PC-3 (cell line): ENCODE measurements at regions not wholly inside any gene's neighbourhood (a gene's known extent, or its start where the extent isn't known, plus 50 kb on each side); places are given as distances from the start of the nearest gene placed in this dataset.

Experiments used
- ATAC-seq: fragments of 200-7000 bp; cut with Tn5 transposase; 2 replicates; pipeline ENCODE4 v1.9.1; 2020; ENCODE audit warnings: mild to moderate bottlenecking, moderate library complexity
- BruUV-seq: library from RNA; stranded (reverse); fragments of 400-500 nt; replicated peaks from 2 replicates; lab custom pipeline; 2021; lab: Mats Ljungman, UMichigan
- CTCF ChIA-PET: fragments of 300-600 bp; sonication (Branson Sonifier 250); formaldehyde crosslinking; loops from one replicate; lab custom pipeline; 2022; ENCODE audit warnings: antibody characterized with exemption; lab: Charles Lee
- POLR2A ChIA-PET: fragments of 300-600 bp; sonication (Branson Sonifier 250); formaldehyde crosslinking; loops from one replicate; lab custom pipeline; 2022; ENCODE audit warnings: antibody characterized with exemption; ENCODE audit not compliant: unreplicated experiment; lab: Charles Lee
- DNase-seq: peaks from one replicate; pipeline ENCODE4 v3.0.0-alpha.2; 2015
- H2AFZ ChIP-seq: fragments of 300-600 bp; sonication (generic); 2 replicates; pipeline ENCODE4 v1.6.0; 2016; ENCODE audit warnings: antibody characterized with exemption, low read length
- H3F3A ChIP-seq: fragments of 300-600 bp; sonication (generic); one replicate; pipeline ENCODE4 v1.6.0; 2017; ENCODE audit warnings: antibody characterized with exemption, low read length, control low read depth, mild to moderate bottlenecking; ENCODE audit not compliant: unreplicated experiment
- H3K27ac ChIP-seq: fragments of 300-600 bp; sonication (generic); 2 replicates; pipeline ENCODE4 v1.5.1; 2016; ENCODE audit warnings: mild to moderate bottlenecking, low read length
- H3K27me3 ChIP-seq: fragments of 300-600 bp; sonication (generic); 2 replicates; pipeline ENCODE4 v1.6.1; 2016; ENCODE audit warnings: low read length, mixed read lengths
- H3K36me3 ChIP-seq: fragments of 300-600 bp; sonication (generic); 2 replicates; pipeline ENCODE4 v1.6.1; 2016; ENCODE audit warnings: low read depth, mixed run types, low read length, mixed read lengths
- H3K4me1 ChIP-seq: fragments of 300-600 bp; sonication (generic); 2 replicates; pipeline ENCODE4 v1.5.1; 2016; ENCODE audit warnings: low read length; ENCODE audit not compliant: insufficient read depth
- H3K4me2 ChIP-seq: fragments of 300-600 bp; sonication (generic); 2 replicates; pipeline ENCODE4 v1.6.0; 2016; ENCODE audit warnings: low read length
- H3K4me3 ChIP-seq: fragments of 300-600 bp; sonication (generic); 2 replicates; pipeline ENCODE4 v1.5.1; 2016; ENCODE audit warnings: mild to moderate bottlenecking, low read length, mixed read lengths
- H3K79me2 ChIP-seq: fragments of 300-600 bp; sonication (generic); 2 replicates; pipeline ENCODE4 v1.6.1; 2017; ENCODE audit warnings: low read length, mixed read lengths
- H3K9ac ChIP-seq: fragments of 300-600 bp; sonication (generic); 2 replicates; pipeline ENCODE4 v1.6.0; 2016; ENCODE audit warnings: mild to moderate bottlenecking, low read length
- H3K9me2 ChIP-seq: fragments of 300-600 bp; sonication (generic); replicated peaks from 2 replicates; pipeline ENCODE4 v1.6.1; 2016; ENCODE audit warnings: mixed run types, low read length, mixed read lengths
- H3K9me3 ChIP-seq: fragments of 300-600 bp; sonication (generic); 2 replicates; pipeline ENCODE4 v1.6.1; 2016; ENCODE audit warnings: low read length, mixed read lengths
- H4K20me1 ChIP-seq: fragments of 300-600 bp; sonication (generic); 2 replicates; pipeline ENCODE4 v1.6.1; 2016; ENCODE audit warnings: low read length, mixed read lengths
- CTCF ChIP-seq: fragments of 300-600 bp; sonication (generic); conservative IDR thresholded peaks from 2 replicates; pipeline ENCODE4 v1.5.1; 2017; ENCODE audit warnings: antibody characterized with exemption, low read depth, mild to moderate bottlenecking, low read length
- EZH2 ChIP-seq: fragments of 300-600 bp; sonication (generic); IDR thresholded peaks from one replicate; pipeline ENCODE4 v1.6.1; 2017; ENCODE audit warnings: antibody characterized with exemption, mild to moderate bottlenecking, low read length; ENCODE audit not compliant: unreplicated experiment
- EZH2phosphoT487 ChIP-seq: fragments of 300-600 bp; sonication (generic); IDR thresholded peaks from 2 replicates; pipeline ENCODE4 v1.6.1; 2018; ENCODE audit warnings: mild to moderate bottlenecking, antibody characterized with exemption, low read length, borderline replicate concordance
- intact Hi-C: fragments of 100-400 bp; cut with micrococcal nuclease; formaldehyde crosslinking; loops from 2 replicates; pipeline ENCODE4 v1.9.0; 2023

- Histone ChIP-seq H3K4me1 (no peaks in the 10 kb centered on the region), H4K20me1 (no peaks in the 10 kb centered on the region), H3K36me3 (no peaks in the 10 kb centered on the region), H2AFZ (no peak overlapping the region), H3K9me2 (no peaks in the 10 kb centered on the region), H3K27me3 (no peaks in the 10 kb centered on the region), H3K9ac (no peak overlapping the region), H3K4me2 (no peak overlapping the region), H3K79me2 (no peaks in the 10 kb centered on the region), H3K4me3 (no peak overlapping the region), H3K27ac (no peak overlapping the region), H3K9me3 (no peaks in the 10 kb centered on the region), H3F3A (no peaks in the 10 kb centered on the region)
- TF ChIP-seq EZH2phosphoT487 (no peak), EZH2 (no peak), CTCF (no peak)
- BruUV-seq: no TSS peak
- ChIA-PET POLR2A (no interaction called here), CTCF (no interaction called here)
- DNase-seq (no peak), ATAC-seq (no peak)
- intact Hi-C loops: no loop called here
Observed at GRCh38 chr1:191875994-191876393, 282.3 kb upstream of the RGS18 start.

- POLR2A ChIA-PET: no interaction called here
- BruUV-seq: no TSS peak
- TF ChIP-seq EZH2: no peak
- no peak for TF ChIP-seq EZH2phosphoT487
- TF ChIP-seq CTCF: no peak
Observed at GRCh38 chr1:191876631-191877030, 281.6 kb upstream of the RGS18 start.

GRCh38 chr1:191882870-191883269 is 275.4 kb upstream of the RGS18 start:
- no peaks in the 10 kb centered on the region for H3F3A ChIP-seq
- H3K9me3 ChIP-seq: no peaks in the 10 kb centered on the region
- ChIA-PET CTCF (no interaction called here), POLR2A (no interaction called here)
- H2AFZ ChIP-seq: no peak overlapping the region
- no peak for ATAC-seq
- no peaks in the 10 kb centered on the region for H3K79me2 ChIP-seq
- no peak for DNase-seq
- no peak overlapping the region for H3K4me3 ChIP-seq
- H4K20me1 ChIP-seq: no peaks in the 10 kb centered on the region
- no peaks in the 10 kb centered on the region for H3K27me3 ChIP-seq
- intact Hi-C loops: no loop called here
- TF ChIP-seq EZH2phosphoT487: no peak
- no peak for TF ChIP-seq EZH2
- TF ChIP-seq CTCF: no peak
- no peak overlapping the region for H3K27ac ChIP-seq
- BruUV-seq: no TSS peak
- no peak overlapping the region for H3K4me2 ChIP-seq
- H3K9me2 ChIP-seq: no peaks in the 10 kb centered on the region
- no peaks in the 10 kb centered on the region for H3K4me1 ChIP-seq
- H3K36me3 ChIP-seq: no peaks in the 10 kb centered on the region
- no peak overlapping the region for H3K9ac ChIP-seq

More at GRCh38 chr1:191876631-191877030, 281.6 kb upstream of the RGS18 start:
- H3K4me1 ChIP-seq: no peaks in the 10 kb centered on the region
- no peak overlapping the region for H3K9ac ChIP-seq
- H3K4me2 ChIP-seq: no peak overlapping the region
- H3K9me2 ChIP-seq: no peaks in the 10 kb centered on the region
- no peaks in the 10 kb centered on the region for H3K27me3 ChIP-seq
- CTCF ChIA-PET: no interaction called here
- H2AFZ ChIP-seq: no peak overlapping the region
- intact Hi-C loops: no loop called here
- no peaks in the 10 kb centered on the region for H3K9me3 ChIP-seq
- H3K36me3 ChIP-seq: no peaks in the 10 kb centered on the region
- ATAC-seq (no peak), DNase-seq (no peak)
- no peaks in the 10 kb centered on the region for H4K20me1 ChIP-seq
- no peaks in the 10 kb centered on the region for H3K79me2 ChIP-seq
- no peaks in the 10 kb centered on the region for H3F3A ChIP-seq
- no peak overlapping the region for H3K4me3 ChIP-seq
- H3K27ac ChIP-seq: no peak overlapping the region
